ENCODE measurements at regions not wholly inside any gene's neighbourhood (a gene's known extent, or its start where the extent isn't known, plus 50 kb on each side); places are given as distances from the start of the nearest gene placed in this dataset.

DNA sequence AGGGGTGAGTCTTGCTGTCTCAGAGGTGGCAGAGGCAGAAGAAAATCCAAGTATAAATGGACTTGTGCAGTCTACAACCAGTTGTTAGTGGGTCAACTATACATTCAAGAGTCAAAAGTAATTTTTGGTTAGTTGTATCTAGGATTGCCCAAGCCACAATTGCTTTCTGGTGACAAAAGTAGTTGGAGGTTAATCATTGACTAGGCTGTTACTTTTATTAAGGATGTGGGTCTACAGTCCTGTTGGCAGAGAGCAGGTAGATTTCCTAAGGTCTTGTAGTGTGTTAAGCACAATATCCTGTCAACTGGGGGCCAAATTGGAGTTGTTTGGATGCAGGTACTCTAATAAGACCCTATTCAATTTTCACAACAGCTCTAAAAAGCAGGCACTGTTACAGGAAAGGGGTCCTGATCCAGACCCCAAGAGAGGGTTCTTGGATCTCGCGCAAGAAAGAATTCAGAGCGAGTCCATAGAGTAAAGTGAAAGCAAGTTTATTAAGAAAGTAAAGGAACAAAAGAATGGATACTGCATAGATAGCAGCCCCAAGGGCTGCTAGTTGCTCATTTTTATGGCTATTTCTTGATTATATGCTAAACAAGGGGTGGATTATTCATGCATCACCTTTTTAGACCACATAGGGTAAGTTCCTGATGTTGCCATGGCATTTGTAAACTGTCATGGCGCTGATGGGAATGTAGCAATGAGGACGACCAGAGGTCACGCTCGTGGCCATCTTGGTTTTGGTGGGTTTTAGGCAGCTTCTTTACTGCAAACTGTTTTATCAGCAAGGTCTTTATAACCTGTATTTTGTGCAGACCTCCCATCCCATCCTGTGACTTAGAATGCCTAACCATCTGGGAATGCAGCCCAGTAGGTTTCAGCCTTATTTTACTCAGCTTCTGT is 232.6 kb upstream of the SRRM4 start:
- Histone ChIP-seq H3K9me3 (no peaks in the 10 kb centered on the region), H3K27ac (no peak overlapping the region), H3K36me3 (ENCODE audit: low read depth, missing control alignments) (no peaks in the 10 kb centered on the region), H3K4me1 (no peaks in the 10 kb centered on the region), H3K4me3 (no peak overlapping the region), H3K27me3 (no peaks in the 10 kb centered on the region)
- 87 to 90% methylated on average over 7 of the region's 7 CpGs for WGBS, 2 donors
- no peak for TF ChIP-seq POLR2A (IDR thresholded peaks at IDR 0.05)
- TF ChIP-seq, protein P1, sequence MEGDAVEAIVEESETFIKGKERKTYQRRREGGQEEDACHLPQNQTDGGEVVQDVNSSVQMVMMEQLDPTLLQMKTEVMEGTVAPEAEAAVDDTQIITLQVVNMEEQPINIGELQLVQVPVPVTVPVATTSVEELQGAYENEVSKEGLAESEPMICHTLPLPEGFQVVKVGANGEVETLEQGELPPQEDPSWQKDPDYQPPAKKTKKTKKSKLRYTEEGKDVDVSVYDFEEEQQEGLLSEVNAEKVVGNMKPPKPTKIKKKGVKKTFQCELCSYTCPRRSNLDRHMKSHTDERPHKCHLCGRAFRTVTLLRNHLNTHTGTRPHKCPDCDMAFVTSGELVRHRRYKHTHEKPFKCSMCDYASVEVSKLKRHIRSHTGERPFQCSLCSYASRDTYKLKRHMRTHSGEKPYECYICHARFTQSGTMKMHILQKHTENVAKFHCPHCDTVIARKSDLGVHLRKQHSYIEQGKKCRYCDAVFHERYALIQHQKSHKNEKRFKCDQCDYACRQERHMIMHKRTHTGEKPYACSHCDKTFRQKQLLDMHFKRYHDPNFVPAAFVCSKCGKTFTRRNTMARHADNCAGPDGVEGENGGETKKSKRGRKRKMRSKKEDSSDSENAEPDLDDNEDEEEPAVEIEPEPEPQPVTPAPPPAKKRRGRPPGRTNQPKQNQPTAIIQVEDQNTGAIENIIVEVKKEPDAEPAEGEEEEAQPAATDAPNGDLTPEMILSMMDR (IDR thresholded peaks at IDR 0.05): no peak
- DNase-seq: no peak
- intact Hi-C loops (cut with DNase I; ENCODE audit: low total_unique reads): no loop called here

DNA sequence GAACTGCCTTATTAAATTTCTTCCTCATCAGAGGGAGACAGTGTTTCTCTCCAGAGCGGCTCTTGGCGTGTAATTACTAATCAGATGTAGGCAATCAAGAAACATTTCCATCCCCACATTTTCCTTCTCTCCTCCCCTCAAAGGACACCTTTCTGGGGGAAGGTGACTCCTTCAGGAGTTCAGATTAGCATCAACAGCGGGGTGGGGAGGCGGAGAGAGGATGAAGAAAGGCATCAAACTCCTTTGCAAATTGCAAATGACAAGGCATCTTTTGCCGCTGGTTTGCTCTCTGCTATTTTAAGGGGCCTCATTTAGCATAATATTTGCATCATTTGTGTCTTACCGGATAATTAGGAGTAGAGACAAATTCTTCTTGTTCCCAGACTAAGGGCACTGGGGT is 231.7 kb upstream of the SRRM4 start:
- intact Hi-C loops (cut with DNase I; ENCODE audit: low total_unique reads): no loop called here
- no peaks in the 10 kb centered on the region for H3K36me3 ChIP-seq (ENCODE audit: low read depth, missing control alignments)
- WGBS, 2 donors: 70 to 77% methylated on average over 6 of the region's 6 CpGs
- H3K9me3 ChIP-seq: no peaks in the 10 kb centered on the region
- H3K4me3 ChIP-seq: no peak overlapping the region
- no peak for DNase-seq
- no peaks in the 10 kb centered on the region for H3K27me3 ChIP-seq
- H3K4me1 ChIP-seq: no peaks in the 10 kb centered on the region
- H3K27ac ChIP-seq: no peak overlapping the region
- TF ChIP-seq, protein P1 (IDR thresholded peaks at IDR 0.05): no peak
- no peak for TF ChIP-seq POLR2A (IDR thresholded peaks at IDR 0.05)

DNA sequence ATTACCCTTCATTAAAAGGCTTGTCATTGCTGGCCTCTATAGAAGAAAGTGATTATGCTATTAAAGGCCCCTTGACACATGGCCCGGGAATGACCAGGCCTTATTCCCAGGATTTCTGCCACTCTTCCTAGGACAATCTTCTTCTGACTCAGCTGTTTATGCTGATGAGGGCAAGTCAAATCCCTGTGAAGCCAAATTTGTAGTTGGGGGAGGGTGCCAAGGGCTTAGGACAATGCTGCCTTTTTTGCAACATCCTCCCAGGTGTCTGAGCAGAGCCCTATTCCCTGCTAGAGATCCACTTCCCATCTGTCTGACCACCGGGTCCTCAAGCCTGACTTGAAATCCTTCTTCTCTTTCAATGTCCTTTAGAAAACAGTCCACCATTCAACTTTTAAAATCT is 230.7 kb upstream of the SRRM4 start:
- no peaks in the 10 kb centered on the region for H3K36me3 ChIP-seq (ENCODE audit: low read depth, missing control alignments)
- 69 to 84% methylated on average over 2 of the region's 2 CpGs for WGBS, 2 donors
- no peak overlapping the region for H3K4me3 ChIP-seq
- TF ChIP-seq, protein P1 (IDR thresholded peaks at IDR 0.05): no peak
- TF ChIP-seq POLR2A (IDR thresholded peaks at IDR 0.05): no peak
- H3K27me3 ChIP-seq: no peaks in the 10 kb centered on the region
- H3K4me1 ChIP-seq: no peaks in the 10 kb centered on the region
- H3K9me3 ChIP-seq: no peaks in the 10 kb centered on the region
- DNase-seq: no peak
- H3K27ac ChIP-seq: no peak overlapping the region
- intact Hi-C loops (cut with DNase I; ENCODE audit: low total_unique reads): no loop called here

DNA sequence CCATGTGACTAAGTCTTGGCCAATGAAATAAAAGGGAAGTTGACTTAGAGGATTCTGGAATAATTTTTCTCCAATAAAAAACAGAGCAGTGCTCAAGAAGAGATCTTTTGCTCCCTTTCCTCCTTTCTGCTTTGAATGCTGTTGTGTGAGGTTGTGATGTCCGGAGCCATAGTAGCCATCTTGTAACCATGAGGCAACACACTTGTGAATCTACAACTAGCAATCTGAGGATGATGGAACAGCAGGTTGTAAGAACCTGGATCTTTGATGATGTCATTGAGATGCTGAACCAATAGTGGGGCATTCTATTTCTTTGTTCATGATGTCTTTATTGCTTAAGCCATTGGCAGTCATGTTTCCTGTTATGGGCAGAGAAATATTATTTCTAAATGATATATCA is 230.0 kb upstream of the SRRM4 start:
- DNase-seq: no peak
- H3K4me3 ChIP-seq: no peak overlapping the region
- TF ChIP-seq POLR2A (IDR thresholded peaks at IDR 0.05): no peak
- TF ChIP-seq, protein P1 (IDR thresholded peaks at IDR 0.05): no peak
- H3K4me1 ChIP-seq: no peaks in the 10 kb centered on the region
- H3K9me3 ChIP-seq: no peaks in the 10 kb centered on the region
- intact Hi-C loops (cut with DNase I; ENCODE audit: low total_unique reads): no loop called here
- H3K36me3 ChIP-seq (ENCODE audit: low read depth, missing control alignments): no peaks in the 10 kb centered on the region
- H3K27ac ChIP-seq: no peak overlapping the region
- WGBS, 2 donors: 92 to 100% methylated on average over 1 of the region's 1 CpG
- H3K27me3 ChIP-seq: no peaks in the 10 kb centered on the region

DNA sequence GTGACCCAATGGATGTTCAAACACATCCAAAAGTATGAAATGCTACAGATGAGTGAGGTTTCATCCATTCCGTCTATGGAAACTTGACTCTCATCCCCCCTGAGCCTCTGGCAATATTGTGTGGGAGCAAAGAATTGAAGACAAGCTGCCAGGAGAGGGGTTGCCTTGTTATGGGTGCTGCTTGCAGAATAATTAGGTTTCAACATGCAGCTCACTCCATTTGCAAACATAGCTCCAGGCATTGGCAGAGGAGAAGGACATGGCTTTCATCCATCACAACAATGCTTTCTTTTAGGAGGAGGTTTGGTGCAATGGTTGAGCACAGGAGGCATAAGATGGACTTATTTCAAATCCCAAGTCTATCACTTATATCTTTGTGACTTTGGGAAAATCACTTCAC is 220.7 kb upstream of the SRRM4 start:
- 77 to 90% methylated on average over 1 of the region's 1 CpG for whole genome bisulfite sequencing, 2 donors
- intact Hi-C loops (cut with DNase I; ENCODE audit: low total_unique reads): no loop called here
- Histone ChIP-seq H3K27me3 (no peaks in the 10 kb centered on the region), H3K36me3 (ENCODE audit: low read depth, missing control alignments) (no peaks in the 10 kb centered on the region), H3K9me3 (no peaks in the 10 kb centered on the region), H3K27ac (no peak overlapping the region), H3K4me3 (no peak overlapping the region), H3K4me1 (no peaks in the 10 kb centered on the region)
- TF ChIP-seq, protein P1 (IDR thresholded peaks at IDR 0.05): no peak
- TF ChIP-seq POLR2A (IDR thresholded peaks at IDR 0.05): no peak
- no peak for DNase-seq
